GM12892 (cell line): ENCODE measurements at regions not wholly inside any gene's neighbourhood (a gene's known extent, or its start where the extent isn't known, plus 50 kb on each side); places are given as distances from the start of the nearest gene placed in this dataset.

Experiments
- DNase-seq: peaks from one replicate; pipeline ENCODE4 v3.0.0; 2011; ENCODE audit not compliant: insufficient read length
- FAIRE-seq: peaks from 2 replicates; lab custom pipeline; 2011; peaks lifted over from hg19 to GRCh38; lab: Jason Lieb, UNC
- POLR2A ChIP-seq: IDR thresholded peaks from 2 replicates; pipeline ENCODE4 v1.6.1; 2011; ENCODE audit warnings: low read depth, low read length, control low read depth
- POLR2AphosphoS5 ChIP-seq: IDR thresholded peaks from 2 replicates; pipeline ENCODE4 v1.6.1; 2011; ENCODE audit warnings: low read depth, low read length, control low read depth
- TAF1 ChIP-seq: IDR thresholded peaks from 2 replicates; pipeline ENCODE4 v1.6.1; 2011; ENCODE audit warnings: low read depth, mild to moderate bottlenecking, control low read depth, low read length, borderline replicate concordance

DNA sequence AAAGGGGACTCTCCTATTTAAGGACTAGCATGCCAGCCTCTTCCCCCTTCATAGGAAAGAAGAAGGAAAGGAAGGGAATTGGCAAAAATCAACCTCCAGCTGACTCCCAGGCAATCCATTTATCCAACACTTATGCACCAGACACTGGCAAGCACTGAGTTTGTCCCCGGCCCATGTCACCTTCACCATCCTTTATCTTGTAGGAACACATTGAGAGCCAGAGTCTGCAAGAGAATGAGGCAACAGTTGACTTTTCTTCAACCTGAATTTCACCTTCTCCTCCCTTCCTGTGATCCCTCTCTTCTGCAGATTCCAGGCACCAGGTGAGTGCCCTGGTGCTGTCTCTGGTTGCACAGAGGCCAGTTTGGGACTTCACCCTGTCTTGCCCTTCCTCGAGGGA, 264.3 kb upstream of the ECI2 start:
- DNase-seq = no peak
- TF ChIP-seq TAF1 = no peak
- no peak for FAIRE-seq

- DNase-seq (no peak), FAIRE-seq (no peak)
- TF ChIP-seq TAF1 (no peak), POLR2AphosphoS5 (no peak), POLR2A (no peak)
Observed at GRCh38 chr6:4398791-4399190, 263.4 kb upstream of the ECI2 start.

DNA sequence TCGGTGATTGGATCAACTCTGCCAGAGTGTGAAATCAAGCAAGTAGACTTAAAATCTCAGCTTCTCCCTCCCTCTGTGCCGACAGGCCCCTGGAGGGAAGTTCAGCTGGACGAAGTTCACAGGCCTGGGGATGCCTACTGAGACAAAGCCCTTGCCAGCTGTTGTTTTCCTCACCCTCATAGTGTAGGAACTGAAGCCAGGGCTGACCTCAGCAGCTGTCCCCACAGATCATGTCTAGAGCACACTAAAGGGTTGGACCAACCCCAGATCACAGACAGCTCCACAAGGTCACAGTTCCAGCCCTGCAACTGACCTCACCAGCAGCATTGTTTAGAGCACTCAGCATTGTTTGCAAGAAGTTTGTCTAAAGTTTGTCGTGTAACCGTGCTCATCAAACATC, 261.9 kb upstream of the ECI2 start:
- no peak for TF ChIP-seq POLR2AphosphoS5
- no peak for TF ChIP-seq TAF1
- no peak for TF ChIP-seq POLR2A
- no peak for DNase-seq
- no peak for FAIRE-seq

DNA sequence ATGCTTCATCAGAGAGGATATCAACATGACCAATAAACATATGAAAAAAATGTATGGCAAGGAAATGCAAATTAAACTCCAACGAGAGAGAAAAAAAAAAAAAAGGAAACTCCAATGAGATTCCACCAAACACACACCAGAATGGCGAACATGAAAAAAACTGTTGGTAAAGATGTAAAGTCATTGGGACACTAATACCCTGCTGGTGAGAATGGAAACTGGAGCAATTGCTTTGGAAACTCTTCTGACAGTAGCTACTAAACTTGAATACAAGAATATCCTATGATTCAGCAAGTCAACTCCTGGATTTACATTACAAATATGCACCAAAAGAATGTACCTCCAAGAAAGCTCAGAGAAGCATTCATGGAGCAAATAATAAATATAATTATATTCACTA, 260.7 kb upstream of the ECI2 start:
- DNase-seq (no peak), FAIRE-seq (no peak)
- TF ChIP-seq POLR2A = no peak
- no peak for TF ChIP-seq TAF1
- no peak for TF ChIP-seq POLR2AphosphoS5

GRCh38 chr6:4395386-4395785, 260.0 kb upstream of the ECI2 start:
- no peak for TF ChIP-seq POLR2AphosphoS5
- no peak for TF ChIP-seq POLR2A
- TF ChIP-seq TAF1 = no peak
- no peak for FAIRE-seq
- DNase-seq = no peak

GRCh38 chr6:4394786-4395185, 259.4 kb upstream of the ECI2 start:
- FAIRE-seq (no peak), DNase-seq (no peak)
- TF ChIP-seq POLR2A (no peak), TAF1 (no peak), POLR2AphosphoS5 (no peak)

- TF ChIP-seq POLR2AphosphoS5 (no peak), POLR2A (no peak), TAF1 (no peak)
- FAIRE-seq (no peak), DNase-seq (no peak)
Observed at GRCh38 chr6:4388675-4389074, 253.3 kb upstream of the ECI2 start.

DNA sequence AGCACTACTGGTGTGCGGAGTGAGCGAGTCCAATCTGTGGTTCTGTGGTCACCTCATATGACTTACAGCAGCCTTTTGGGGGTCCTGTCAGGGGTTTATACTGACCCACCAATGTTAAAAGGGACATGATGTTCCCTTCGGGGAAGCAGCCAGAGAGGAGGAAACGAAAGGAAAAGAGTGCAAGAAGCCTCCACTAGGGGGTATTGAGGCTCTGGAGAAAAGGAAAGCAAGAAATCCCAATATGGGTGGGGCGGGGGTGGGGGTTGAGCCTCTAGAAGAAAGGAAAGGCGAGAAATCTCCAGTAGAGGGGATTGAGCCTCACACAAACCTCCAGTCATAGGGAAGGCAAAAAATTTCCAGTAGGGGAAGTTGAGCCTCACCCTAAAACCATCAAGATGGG, 249.3 kb upstream of the ECI2 start:
- no peak for TF ChIP-seq TAF1
- TF ChIP-seq POLR2A = no peak
- TF ChIP-seq POLR2AphosphoS5 = no peak
- FAIRE-seq = no peak
- DNase-seq = no peak

DNA sequence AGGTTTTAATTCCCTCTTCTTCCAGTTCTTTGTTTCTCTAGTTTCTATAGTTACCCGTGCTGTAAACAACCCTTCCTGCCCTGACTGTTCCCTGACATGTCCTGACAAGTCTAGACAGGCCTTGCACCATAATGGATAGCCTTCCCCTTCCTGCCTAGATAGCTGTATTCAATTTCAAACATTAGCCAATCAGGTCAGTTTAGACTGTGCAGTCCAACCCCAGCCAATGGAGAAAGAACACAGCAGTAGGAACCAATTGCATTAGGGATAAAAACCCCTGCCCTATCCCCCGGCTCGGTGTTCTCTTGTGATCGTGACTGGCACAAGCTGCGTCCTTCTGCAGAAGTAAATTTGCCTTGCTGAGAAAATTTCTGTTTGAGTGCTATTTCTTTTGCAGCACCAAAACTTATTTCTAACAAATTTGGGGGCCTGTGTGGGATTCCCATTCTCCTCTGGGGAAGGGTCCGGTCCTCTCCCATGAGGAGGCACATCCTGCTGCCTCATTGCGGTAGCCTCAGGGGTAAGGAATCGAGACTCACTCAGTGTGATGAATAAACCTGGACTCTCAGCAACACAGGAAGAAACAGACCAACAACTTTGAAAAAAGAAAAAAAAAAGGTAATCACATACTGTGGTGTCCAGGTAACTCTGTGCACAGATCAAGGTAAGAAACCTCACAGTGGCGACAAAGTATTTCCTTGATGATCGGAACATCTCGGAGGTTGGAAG, 248.7 kb upstream of the ECI2 start:
- no peak for FAIRE-seq
- no peak for TF ChIP-seq POLR2AphosphoS5
- TF ChIP-seq POLR2A = no peak
- no peak for TF ChIP-seq TAF1
- no peak for DNase-seq

GRCh38 chr6:4382362-4382853, 247.0 kb upstream of the ECI2 start:
- TF ChIP-seq TAF1 (no peak), POLR2A (no peak), POLR2AphosphoS5 (no peak)
- DNase-seq = no peak
- no peak for FAIRE-seq

DNA sequence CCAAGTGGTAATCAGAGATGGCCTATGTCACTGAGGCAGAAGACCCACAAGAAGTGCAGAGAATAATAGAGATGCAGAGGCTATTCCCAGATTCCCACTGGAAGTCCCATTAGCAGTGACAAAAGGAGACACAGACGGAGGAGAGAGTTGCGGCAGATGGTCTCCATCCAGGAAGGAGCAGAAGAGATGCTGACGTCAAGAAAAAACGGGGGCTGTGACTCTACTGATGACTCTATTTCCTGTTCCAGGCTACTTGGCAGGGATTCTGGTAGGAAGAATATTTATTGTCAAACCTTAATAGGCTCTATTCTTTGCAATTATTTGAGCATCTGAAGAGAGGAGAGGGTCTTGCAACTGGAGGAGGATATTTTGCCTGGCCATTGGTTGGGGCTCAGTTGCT, 246.0 kb upstream of the ECI2 start:
- DNase-seq = no peak
- TF ChIP-seq POLR2A = no peak
- TF ChIP-seq TAF1 = no peak
- TF ChIP-seq POLR2AphosphoS5 = no peak
- FAIRE-seq = no peak

GRCh38 chr6:4380881-4381281, 245.5 kb upstream of the ECI2 start:
- FAIRE-seq = no peak

GRCh38 chr6:4379958-4380357, 244.6 kb upstream of the ECI2 start:
- no peak for FAIRE-seq
- no peak for DNase-seq
- TF ChIP-seq POLR2A = no peak
- TF ChIP-seq POLR2AphosphoS5 = no peak
- TF ChIP-seq TAF1 = no peak

More at GRCh38 chr6:4380881-4381281, 245.5 kb upstream of the ECI2 start:
- no peak for DNase-seq
- TF ChIP-seq POLR2AphosphoS5 = no peak
- TF ChIP-seq POLR2A = no peak
- no peak for TF ChIP-seq TAF1

DNA sequence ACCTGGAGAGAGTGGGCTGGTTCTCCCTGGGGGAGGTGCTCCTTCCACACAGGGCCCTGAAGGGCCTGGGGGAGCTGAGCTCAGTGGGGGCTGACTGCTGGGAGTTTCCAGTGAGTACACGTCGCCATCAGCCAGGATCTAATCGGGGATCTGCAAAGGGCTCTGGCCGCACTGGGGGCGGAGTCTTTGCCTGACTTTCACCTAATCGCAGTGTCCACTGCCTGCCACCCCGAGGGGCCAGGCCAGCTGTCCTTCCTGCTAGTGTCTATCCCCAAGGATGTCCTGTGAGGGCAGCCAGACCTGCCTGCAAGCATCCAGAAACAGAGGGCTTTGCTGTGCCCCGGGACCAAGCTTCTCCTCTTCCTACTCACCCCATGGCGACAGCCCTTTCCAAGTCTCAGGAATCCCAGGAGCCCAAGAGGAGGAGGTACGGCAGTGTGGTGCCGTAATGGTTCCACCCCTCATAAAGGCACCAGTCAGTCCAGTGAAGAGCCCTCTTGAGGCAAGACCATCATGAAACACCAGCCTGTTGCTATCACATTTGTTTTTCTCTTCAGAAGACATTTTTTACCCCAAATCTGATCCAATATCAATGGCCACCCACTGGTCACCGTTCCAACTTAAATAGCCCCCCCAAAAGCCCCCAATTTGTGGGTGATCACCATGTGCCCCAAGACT, 243.1 kb upstream of the ECI2 start:
- DNase-seq (no peak), FAIRE-seq (no peak)
- TF ChIP-seq POLR2A = no peak
- TF ChIP-seq POLR2AphosphoS5 = no peak
- TF ChIP-seq TAF1 = no peak
